Superior temporal gyrus (tissue), 1 donor: ENCODE measurements at regions not wholly inside any gene's neighbourhood (a gene's known extent, or its start where the extent isn't known, plus 50 kb on each side); places are given as distances from the start of the nearest gene placed in this dataset.

ENCODE experiments used
- DNase-seq: peaks from one replicate; pipeline ENCODE4 v3.0.0-alpha.2; 2016; ENCODE audit errors: extremely low spot score

- DNase-seq = no peak
These were observed 108.9 kb upstream of the MKLN1 start for GRCh38 chr7:131218727-131219128.

- peak; percentile 87 for DNase-seq
These were observed 108.2 kb upstream of the MKLN1 start for GRCh38 chr7:131219312-131220041.

DNA sequence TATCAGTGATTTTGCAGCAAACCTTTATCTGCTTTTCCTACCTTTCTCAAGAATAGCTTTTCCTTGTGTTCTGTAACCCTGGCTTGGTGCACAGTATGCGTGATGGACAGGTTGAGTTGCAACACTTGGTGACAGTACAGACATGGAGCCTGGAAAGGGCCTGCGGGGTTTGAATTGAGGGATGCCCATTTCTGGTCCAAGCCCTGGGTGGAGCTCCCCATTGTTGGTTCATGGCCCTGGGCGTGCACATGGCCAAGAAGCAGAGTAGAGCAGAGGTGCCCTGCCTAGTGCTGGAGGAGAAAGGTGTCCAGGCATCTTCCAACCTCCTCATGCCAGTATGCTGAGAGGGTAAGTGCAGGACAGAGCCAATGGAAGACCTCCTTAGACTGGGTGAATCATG lies 106.6 kb upstream of the MKLN1 start:
- no peak for DNase-seq

- DNase-seq = no peak
These were observed 105.5 kb upstream of the MKLN1 start for GRCh38 chr7:131222171-131222570.

GRCh38 chr7:131223151-131223550 lies 104.5 kb upstream of the MKLN1 start:
- no peak for DNase-seq

DNA sequence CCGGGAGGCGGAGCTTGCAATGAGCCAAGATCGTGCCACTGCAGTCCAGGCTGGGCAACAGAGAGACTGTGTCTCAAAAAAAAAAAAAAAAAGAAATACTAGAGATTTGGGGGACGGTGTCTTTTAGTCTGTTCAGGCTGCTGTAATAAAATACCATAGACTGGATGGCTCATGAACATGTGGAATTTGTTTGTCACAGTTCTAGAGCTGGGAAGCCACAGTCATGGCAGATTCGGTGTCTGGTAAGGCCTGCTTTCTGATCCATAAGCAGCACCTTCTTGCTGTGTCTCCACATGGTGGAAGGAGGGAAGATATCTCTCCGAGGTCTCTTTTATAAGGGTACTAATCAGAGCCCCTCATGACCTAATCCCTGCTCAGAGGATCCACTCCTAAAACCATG lies 102.7 kb upstream of the MKLN1 start:
- DNase-seq = no peak

- no peak for DNase-seq
These were observed 101.8 kb upstream of the MKLN1 start for GRCh38 chr7:131225619-131226513.

GRCh38 chr7:131226514-131226865 lies 101.2 kb upstream of the MKLN1 start:
- DNase-seq = no peak

- DNase-seq = no peak
These were observed 96.1 kb upstream of the MKLN1 start for GRCh38 chr7:131231381-131232220.

GRCh38 chr7:131232768-131233167 lies 94.9 kb upstream of the MKLN1 start:
- no peak for DNase-seq

GRCh38 chr7:131233193-131233592 lies 94.5 kb upstream of the MKLN1 start:
- no peak for DNase-seq

- no peak for DNase-seq
These were observed 92.8 kb upstream of the MKLN1 start for GRCh38 chr7:131234719-131235488.

GRCh38 chr7:131235489-131236317 lies 92.0 kb upstream of the MKLN1 start:
- peak; percentile 73 for DNase-seq

- no peak for DNase-seq
These were observed 91.4 kb upstream of the MKLN1 start for GRCh38 chr7:131236318-131236672.

DNA sequence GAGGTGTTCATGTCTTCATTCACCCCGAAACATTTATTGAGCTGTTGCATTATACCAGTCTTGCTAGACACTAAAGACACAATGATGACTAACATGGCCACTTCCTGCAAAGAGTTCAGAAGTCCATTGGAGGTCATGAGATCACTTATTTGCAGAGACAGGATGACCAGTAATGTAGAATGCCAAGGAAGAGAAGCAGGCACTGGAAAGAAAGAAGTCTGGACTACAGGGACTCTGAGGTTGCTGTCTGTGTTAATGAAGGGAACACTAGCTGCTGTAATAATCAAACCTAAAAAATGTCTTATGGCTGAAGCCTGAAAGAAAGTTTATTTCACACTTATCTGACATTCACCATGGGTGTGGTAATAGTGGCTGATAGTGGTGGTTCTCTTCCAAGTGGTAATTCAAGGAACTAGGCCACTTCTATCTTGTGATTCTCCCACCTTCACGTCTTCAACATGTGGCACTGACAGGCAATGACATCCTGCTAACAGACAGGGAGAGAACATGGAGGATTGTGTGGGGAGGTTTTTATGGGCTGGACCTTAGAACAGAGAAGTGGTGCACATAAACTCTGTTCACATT lies 89.2 kb upstream of the MKLN1 start:
- no peak for DNase-seq

DNA sequence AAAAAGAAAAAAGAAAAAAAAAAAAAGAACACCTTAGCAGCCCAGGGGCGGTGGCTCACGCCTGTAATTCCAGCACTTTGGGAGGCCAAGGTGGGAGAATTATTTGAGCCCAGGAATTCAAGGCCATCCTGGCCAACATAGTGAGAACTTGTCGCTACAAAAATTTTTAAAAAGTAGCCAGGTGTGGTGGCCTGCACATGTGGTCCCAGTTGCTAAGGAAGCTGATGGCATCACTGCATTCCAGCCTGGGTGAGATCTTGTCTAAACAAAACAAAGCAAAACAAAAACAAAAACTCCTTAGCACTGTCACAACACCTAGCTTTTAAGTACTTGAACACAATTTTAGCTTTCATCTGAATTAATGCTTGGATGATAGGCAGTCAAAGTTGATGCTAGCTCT lies 86.3 kb upstream of the MKLN1 start:
- no peak for DNase-seq

GRCh38 chr7:131242123-131242650 lies 85.5 kb upstream of the MKLN1 start:
- DNase-seq = no peak

DNA sequence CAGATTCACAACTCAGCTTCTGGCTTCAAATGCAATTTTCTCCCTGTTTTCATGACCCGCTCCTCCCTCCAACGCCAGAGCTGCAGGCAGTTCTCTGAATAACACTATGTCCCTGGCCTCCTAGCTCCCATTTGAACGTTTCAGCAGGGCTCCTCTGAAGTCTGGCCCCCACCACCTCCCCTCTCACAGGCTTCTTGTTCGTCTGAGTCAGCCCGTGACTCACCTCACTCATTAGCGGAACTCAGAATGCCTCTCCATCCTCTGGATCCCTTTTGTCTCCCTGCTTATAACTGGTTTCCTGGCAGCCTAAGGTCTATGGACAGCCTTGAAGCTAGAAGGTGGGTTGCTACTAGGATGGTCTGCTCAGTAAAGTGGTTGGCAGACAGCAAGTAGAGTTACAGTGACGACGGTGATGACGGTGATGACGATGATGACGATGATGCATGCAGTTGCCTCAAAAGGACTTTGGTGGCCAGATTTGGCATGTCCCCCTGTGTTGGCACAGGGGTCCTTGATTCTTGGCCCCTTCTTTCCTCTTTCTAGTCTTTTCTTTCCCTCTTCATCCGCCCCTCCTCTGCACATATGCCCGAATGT lies 83.3 kb upstream of the MKLN1 start:
- no peak for DNase-seq

DNA sequence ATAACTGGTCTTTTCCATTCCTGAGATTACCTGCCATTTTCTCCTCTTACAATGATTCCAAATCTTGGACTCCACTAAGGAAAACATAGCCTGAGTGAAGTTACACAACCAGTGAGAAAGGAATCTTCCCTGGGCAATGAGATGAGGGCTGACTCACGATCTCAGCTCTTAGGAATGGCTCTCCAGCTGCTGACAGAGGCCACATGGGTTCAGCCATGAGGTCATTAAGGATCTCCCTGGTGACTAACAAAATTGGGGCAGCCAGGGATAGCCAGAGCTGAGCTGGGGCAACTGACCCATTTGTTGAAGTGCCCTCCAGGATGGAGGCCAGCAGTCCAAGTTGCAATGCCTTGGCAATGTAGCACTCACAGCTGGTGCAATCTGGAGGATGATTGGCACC lies 78.7 kb upstream of the MKLN1 start:
- no peak for DNase-seq

GRCh38 chr7:131249483-131249882 lies 78.2 kb upstream of the MKLN1 start:
- DNase-seq = no peak
